WTC11 (cell line): ENCODE measurements at regions not wholly inside any gene's neighbourhood (a gene's known extent, or its start where the extent isn't known, plus 50 kb on each side); places are given as distances from the start of the nearest gene placed in this dataset.

Experiments used
- ATAC-seq: fragments of 200-7000 bp; cut with Tn5 transposase; 2 replicates; pipeline ENCODE4 v1.10.0; 2021; ENCODE audit warnings: mild to moderate bottlenecking, moderate library complexity
- CTCF ChIA-PET: fragments of 300-600 bp; sonication (Branson Sonifier 250); formaldehyde crosslinking; loops from one replicate; lab custom pipeline; 2021; ENCODE audit warnings: antibody characterized with exemption; lab: Charles Lee
- POLR2A ChIA-PET: fragments of 350-600 bp; sonication (Branson Sonifier 250); formaldehyde crosslinking; loops from one replicate; lab custom pipeline; 2021; ENCODE audit warnings: antibody characterized with exemption; lab: Charles Lee
- DNase-seq: peaks from one replicate; pipeline ENCODE4 v3.0.0; 2021; ENCODE audit warnings: low spot score
- H3K27ac Mint-ChIP-seq: 2 replicates; pipeline ENCODE4 v1.8.0; 2021; ENCODE audit warnings: mixed read lengths
- H3K27me3 Mint-ChIP-seq: 2 replicates; pipeline ENCODE4 v1.8.0; 2021; ENCODE audit warnings: low read depth, mild to moderate bottlenecking, moderate library complexity, mixed read lengths
- H3K36me3 Mint-ChIP-seq: 2 replicates; pipeline ENCODE4 v1.8.0; 2021; ENCODE audit warnings: mixed read lengths
- H3K4me1 Mint-ChIP-seq: 2 replicates; pipeline ENCODE4 v1.8.0; 2022; ENCODE audit warnings: mixed read lengths
- H3K4me3 Mint-ChIP-seq: 2 replicates; pipeline ENCODE4 v1.8.0; 2021; ENCODE audit warnings: mild to moderate bottlenecking, moderate library complexity, mixed read lengths
- H3K9me3 Mint-ChIP-seq: 2 replicates; pipeline ENCODE4 v1.8.0; 2021; ENCODE audit warnings: mixed read lengths
- ARID4B ChIP-seq: sonication (generic); formaldehyde crosslinking; IDR thresholded peaks from 2 replicates; pipeline ENCODE4 v1.8.0; 2023; ENCODE audit warnings: missing genetic modification reagents, mild to moderate bottlenecking, borderline replicate concordance
- ATF1 ChIP-seq: sonication (generic); formaldehyde crosslinking; IDR thresholded peaks from 2 replicates; pipeline ENCODE4 v1.8.1; 2023; ENCODE audit warnings: mild to moderate bottlenecking, moderate library complexity, missing genetic modification reagents
- CREB1 ChIP-seq: sonication (generic); formaldehyde crosslinking; IDR thresholded peaks from 2 replicates; pipeline ENCODE4 v1.8.0; 2023; ENCODE audit warnings: mild to moderate bottlenecking, missing genetic modification reagents
- ELF4 ChIP-seq: sonication (generic); formaldehyde crosslinking; IDR thresholded peaks from 2 replicates; pipeline ENCODE4 v1.8.1; 2022; ENCODE audit warnings: low read depth, mild to moderate bottlenecking, moderate library complexity, missing genetic modification reagents
- EMX1 ChIP-seq: fragments of 250-450 bp; sonication (Bioruptor Pico); IDR thresholded peaks from 2 replicates; pipeline ENCODE4 v1.8.0; 2021; ENCODE audit warnings: mild to moderate bottlenecking
- FOXK1 ChIP-seq: sonication (generic); formaldehyde crosslinking; IDR thresholded peaks from 2 replicates; pipeline ENCODE4 v1.8.0; 2022; ENCODE audit warnings: mild to moderate bottlenecking, moderate library complexity, missing genetic modification reagents
- FOXP1 ChIP-seq: sonication (generic); formaldehyde crosslinking; IDR thresholded peaks from 2 replicates; pipeline ENCODE4 v1.8.0; 2022; ENCODE audit warnings: missing genetic modification reagents, mild to moderate bottlenecking, moderate library complexity, borderline replicate concordance
- FOXP4 ChIP-seq: sonication (generic); formaldehyde crosslinking; IDR thresholded peaks from 2 replicates; pipeline ENCODE4 v1.8.0; 2022; ENCODE audit warnings: mild to moderate bottlenecking, missing genetic modification reagents
- IRF2 ChIP-seq: sonication (generic); formaldehyde crosslinking; IDR thresholded peaks from 2 replicates; pipeline ENCODE4 v1.8.0; 2022; ENCODE audit warnings: low read depth, missing genetic modification reagents, borderline replicate concordance
- MLX ChIP-seq: sonication (generic); formaldehyde crosslinking; IDR thresholded peaks from 2 replicates; pipeline ENCODE4 v1.8.1; 2023; ENCODE audit warnings: mild to moderate bottlenecking, missing genetic modification reagents, moderate library complexity
- PREB ChIP-seq: sonication (generic); formaldehyde crosslinking; IDR thresholded peaks from 2 replicates; pipeline ENCODE4 v1.8.1; 2022; ENCODE audit warnings: mild to moderate bottlenecking, missing genetic modification reagents, moderate library complexity, borderline replicate concordance
- RELA ChIP-seq: sonication (generic); formaldehyde crosslinking; IDR thresholded peaks from 2 replicates; pipeline ENCODE4 v1.8.1; 2022; ENCODE audit warnings: missing genetic modification reagents, mild to moderate bottlenecking, borderline replicate concordance
- SMAD3 ChIP-seq: sonication (generic); formaldehyde crosslinking; IDR thresholded peaks from 2 replicates; pipeline ENCODE4 v1.8.0; 2022; ENCODE audit warnings: missing genetic modification reagents, mild to moderate bottlenecking, borderline replicate concordance
- ZNF232 ChIP-seq: sonication (generic); formaldehyde crosslinking; IDR thresholded peaks from 2 replicates; pipeline ENCODE4 v1.8.0; 2022; ENCODE audit warnings: mild to moderate bottlenecking, missing genetic modification reagents
- ZNF532 ChIP-seq: fragments of 250-450 bp; sonication (Bioruptor Pico); IDR thresholded peaks from 2 replicates; pipeline ENCODE4 v1.9.0; 2021; ENCODE audit warnings: mild to moderate bottlenecking, borderline replicate concordance
- ZSCAN18 ChIP-seq: fragments of 250-450 bp; sonication (Bioruptor Pico); IDR thresholded peaks from 2 replicates; pipeline ENCODE4 v2.1.2; 2022; ENCODE audit warnings: mild to moderate bottlenecking, moderate library complexity
- TF ChIP-seq, protein P1 (sequence below): sonication (generic); formaldehyde crosslinking; conservative IDR thresholded peaks from 2 replicates; pipeline ENCODE4 v1.8.1; 2022; ENCODE audit warnings: mild to moderate bottlenecking, missing genetic modification reagents
- TF ChIP-seq, protein P2 (sequence below): sonication (generic); formaldehyde crosslinking; IDR thresholded peaks from 2 replicates; pipeline ENCODE4 v1.8.1; 2023; ENCODE audit warnings: mild to moderate bottlenecking, moderate library complexity, missing genetic modification reagents
- TF ChIP-seq, protein P3 (sequence below): sonication (generic); formaldehyde crosslinking; IDR thresholded peaks from 2 replicates; pipeline ENCODE4 v1.8.0; 2022; ENCODE audit warnings: mild to moderate bottlenecking, missing genetic modification reagents
- TF ChIP-seq, protein P4 (sequence below): sonication (generic); formaldehyde crosslinking; IDR thresholded peaks from 2 replicates; pipeline ENCODE4 v1.8.0; 2022; ENCODE audit warnings: mild to moderate bottlenecking, missing genetic modification reagents

- POLR2A ChIA-PET = no interaction called here
Measured at GRCh38 chr1:166626711-166627110, 212.6 kb upstream of the POGK start.

More at GRCh38 chr1:166626711-166627110, 212.6 kb upstream of the POGK start:
- Mint-ChIP-seq H3K4me3 (no peak overlapping the region), H3K36me3 (no peaks in the 10 kb centered on the region), H3K4me1 (no peaks in the 10 kb centered on the region), H3K9me3 (no peaks in the 10 kb centered on the region), H3K27ac (no peak overlapping the region), H3K27me3 (peaks cover 4% of the 10 kb centered on the region; the same call in 1 of the 2 replicates)
- CTCF ChIA-PET = no interaction called here
- no peak for DNase-seq
- TF ChIP-seq, protein P1, sequence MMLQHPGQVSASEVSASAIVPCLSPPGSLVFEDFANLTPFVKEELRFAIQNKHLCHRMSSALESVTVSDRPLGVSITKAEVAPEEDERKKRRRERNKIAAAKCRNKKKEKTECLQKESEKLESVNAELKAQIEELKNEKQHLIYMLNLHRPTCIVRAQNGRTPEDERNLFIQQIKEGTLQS (CRISPR knock-in tag) = no peak
- TF ChIP-seq FOXP1 (CRISPR knock-in tag) (no peak), IRF2 (no peak), RELA (CRISPR knock-in tag) (no peak), FOXP4 (no peak), ZNF532 (CRISPR knock-in tag) (no peak), MLX (CRISPR knock-in tag) (no peak), ATF1 (CRISPR knock-in tag) (no peak), FOXK1 (CRISPR knock-in tag) (no peak), SMAD3 (CRISPR knock-in tag) (no peak), ELF4 (CRISPR knock-in tag) (no peak), ARID4B (CRISPR knock-in tag) (no peak), ZSCAN18 (no peak), CREB1 (CRISPR knock-in tag) (no peak), ZNF232 (no peak), EMX1 (CRISPR knock-in tag) (no peak), PREB (CRISPR knock-in tag) (no peak)
- TF ChIP-seq, protein P2, sequence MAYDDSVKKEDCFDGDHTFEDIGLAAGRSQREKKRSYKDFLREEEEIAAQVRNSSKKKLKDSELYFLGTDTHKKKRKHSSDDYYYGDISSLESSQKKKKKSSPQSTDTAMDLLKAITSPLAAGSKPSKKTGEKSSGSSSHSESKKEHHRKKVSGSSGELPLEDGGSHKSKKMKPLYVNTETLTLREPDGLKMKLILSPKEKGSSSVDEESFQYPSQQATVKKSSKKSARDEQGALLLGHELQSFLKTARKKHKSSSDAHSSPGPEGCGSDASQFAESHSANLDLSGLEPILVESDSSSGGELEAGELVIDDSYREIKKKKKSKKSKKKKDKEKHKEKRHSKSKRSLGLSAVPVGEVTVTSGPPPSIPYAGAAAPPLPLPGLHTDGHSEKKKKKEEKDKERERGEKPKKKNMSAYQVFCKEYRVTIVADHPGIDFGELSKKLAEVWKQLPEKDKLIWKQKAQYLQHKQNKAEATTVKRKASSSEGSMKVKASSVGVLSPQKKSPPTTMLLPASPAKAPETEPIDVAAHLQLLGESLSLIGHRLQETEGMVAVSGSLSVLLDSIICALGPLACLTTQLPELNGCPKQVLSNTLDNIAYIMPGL (CRISPR knock-in tag) = no peak
- TF ChIP-seq, protein P3, sequence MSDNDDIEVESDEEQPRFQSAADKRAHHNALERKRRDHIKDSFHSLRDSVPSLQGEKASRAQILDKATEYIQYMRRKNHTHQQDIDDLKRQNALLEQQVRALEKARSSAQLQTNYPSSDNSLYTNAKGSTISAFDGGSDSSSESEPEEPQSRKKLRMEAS (CRISPR knock-in tag) = no peak
- TF ChIP-seq, protein P4, sequence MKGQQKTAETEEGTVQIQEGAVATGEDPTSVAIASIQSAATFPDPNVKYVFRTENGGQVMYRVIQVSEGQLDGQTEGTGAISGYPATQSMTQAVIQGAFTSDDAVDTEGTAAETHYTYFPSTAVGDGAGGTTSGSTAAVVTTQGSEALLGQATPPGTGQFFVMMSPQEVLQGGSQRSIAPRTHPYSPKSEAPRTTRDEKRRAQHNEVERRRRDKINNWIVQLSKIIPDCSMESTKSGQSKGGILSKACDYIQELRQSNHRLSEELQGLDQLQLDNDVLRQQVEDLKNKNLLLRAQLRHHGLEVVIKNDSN = no peak
- no peak for ATAC-seq
